ENCODE measurements at regions not wholly inside any gene's neighbourhood (a gene's known extent, or its start where the extent isn't known, plus 50 kb on each side); places are given as distances from the start of the nearest gene placed in this dataset.

DNA sequence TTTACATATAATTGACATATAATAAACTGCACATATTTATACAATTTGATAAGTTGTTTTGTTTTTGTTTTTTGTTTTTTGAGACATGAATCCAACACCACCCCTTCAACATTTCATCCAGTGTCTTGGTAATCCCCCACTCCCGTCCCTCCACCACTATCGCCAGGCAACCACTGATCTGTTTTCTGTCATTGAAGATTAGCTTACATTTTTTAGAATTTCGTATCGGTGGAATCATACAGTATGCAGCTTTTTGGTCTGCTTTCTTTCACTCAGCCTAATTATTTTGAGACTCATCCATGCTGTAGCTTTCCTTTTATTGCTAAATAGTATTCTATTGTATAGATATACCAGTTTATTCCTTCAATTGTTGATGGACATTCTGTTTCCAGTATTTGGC, 94.1 kb upstream of the FRY start:
- TF ChIP-seq, protein P1, sequence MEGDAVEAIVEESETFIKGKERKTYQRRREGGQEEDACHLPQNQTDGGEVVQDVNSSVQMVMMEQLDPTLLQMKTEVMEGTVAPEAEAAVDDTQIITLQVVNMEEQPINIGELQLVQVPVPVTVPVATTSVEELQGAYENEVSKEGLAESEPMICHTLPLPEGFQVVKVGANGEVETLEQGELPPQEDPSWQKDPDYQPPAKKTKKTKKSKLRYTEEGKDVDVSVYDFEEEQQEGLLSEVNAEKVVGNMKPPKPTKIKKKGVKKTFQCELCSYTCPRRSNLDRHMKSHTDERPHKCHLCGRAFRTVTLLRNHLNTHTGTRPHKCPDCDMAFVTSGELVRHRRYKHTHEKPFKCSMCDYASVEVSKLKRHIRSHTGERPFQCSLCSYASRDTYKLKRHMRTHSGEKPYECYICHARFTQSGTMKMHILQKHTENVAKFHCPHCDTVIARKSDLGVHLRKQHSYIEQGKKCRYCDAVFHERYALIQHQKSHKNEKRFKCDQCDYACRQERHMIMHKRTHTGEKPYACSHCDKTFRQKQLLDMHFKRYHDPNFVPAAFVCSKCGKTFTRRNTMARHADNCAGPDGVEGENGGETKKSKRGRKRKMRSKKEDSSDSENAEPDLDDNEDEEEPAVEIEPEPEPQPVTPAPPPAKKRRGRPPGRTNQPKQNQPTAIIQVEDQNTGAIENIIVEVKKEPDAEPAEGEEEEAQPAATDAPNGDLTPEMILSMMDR (IDR thresholded peaks at IDR 0.05; ENCODE audit: low read depth, low read length): no peak
- Histone ChIP-seq H3K27me3 (no peaks in the 10 kb centered on the region), H3K27ac (no peak overlapping the region), H3K4me1 (ENCODE audit: low read depth) (no peaks in the 10 kb centered on the region), H3K36me3 (no peaks in the 10 kb centered on the region), H3K9me3 (ENCODE audit: low read depth) (no peaks in the 10 kb centered on the region), H3K4me3 (no peak overlapping the region)
- no peak for DNase-seq (ENCODE audit: low read depth in 1 of 2, low spot score in 1 of 2)

- no peak overlapping the region for H3K4me3 ChIP-seq
- H3K36me3 ChIP-seq: no peaks in the 10 kb centered on the region
- TF ChIP-seq, protein P1 (IDR thresholded peaks at IDR 0.05; ENCODE audit: low read depth, low read length): no peak
- no peak overlapping the region for H3K27ac ChIP-seq
- no peak for DNase-seq (ENCODE audit: low read depth in 1 of 2, low spot score in 1 of 2)
- H3K27me3 ChIP-seq: no peaks in the 10 kb centered on the region
- no peaks in the 10 kb centered on the region for H3K4me1 ChIP-seq (ENCODE audit: low read depth)
- H3K9me3 ChIP-seq (ENCODE audit: low read depth): no peaks in the 10 kb centered on the region
Measured at GRCh38 chr13:31940076-31940475, 91.5 kb upstream of the FRY start.

GRCh38 chr13:31943591-31943990, 88.0 kb upstream of the FRY start:
- no peak overlapping the region for H3K4me3 ChIP-seq
- peaks cover 5% of the 10 kb centered on the region for H3K4me1 ChIP-seq (ENCODE audit: low read depth)
- H3K36me3 ChIP-seq: no peaks in the 10 kb centered on the region
- TF ChIP-seq, protein P1 (IDR thresholded peaks at IDR 0.05; ENCODE audit: low read depth, low read length): no peak
- DNase-seq (ENCODE audit: low read depth in 1 of 2, low spot score in 1 of 2): no peak
- H3K27me3 ChIP-seq: no peaks in the 10 kb centered on the region
- no peaks in the 10 kb centered on the region for H3K9me3 ChIP-seq (ENCODE audit: low read depth)
- no peak overlapping the region for H3K27ac ChIP-seq

DNA sequence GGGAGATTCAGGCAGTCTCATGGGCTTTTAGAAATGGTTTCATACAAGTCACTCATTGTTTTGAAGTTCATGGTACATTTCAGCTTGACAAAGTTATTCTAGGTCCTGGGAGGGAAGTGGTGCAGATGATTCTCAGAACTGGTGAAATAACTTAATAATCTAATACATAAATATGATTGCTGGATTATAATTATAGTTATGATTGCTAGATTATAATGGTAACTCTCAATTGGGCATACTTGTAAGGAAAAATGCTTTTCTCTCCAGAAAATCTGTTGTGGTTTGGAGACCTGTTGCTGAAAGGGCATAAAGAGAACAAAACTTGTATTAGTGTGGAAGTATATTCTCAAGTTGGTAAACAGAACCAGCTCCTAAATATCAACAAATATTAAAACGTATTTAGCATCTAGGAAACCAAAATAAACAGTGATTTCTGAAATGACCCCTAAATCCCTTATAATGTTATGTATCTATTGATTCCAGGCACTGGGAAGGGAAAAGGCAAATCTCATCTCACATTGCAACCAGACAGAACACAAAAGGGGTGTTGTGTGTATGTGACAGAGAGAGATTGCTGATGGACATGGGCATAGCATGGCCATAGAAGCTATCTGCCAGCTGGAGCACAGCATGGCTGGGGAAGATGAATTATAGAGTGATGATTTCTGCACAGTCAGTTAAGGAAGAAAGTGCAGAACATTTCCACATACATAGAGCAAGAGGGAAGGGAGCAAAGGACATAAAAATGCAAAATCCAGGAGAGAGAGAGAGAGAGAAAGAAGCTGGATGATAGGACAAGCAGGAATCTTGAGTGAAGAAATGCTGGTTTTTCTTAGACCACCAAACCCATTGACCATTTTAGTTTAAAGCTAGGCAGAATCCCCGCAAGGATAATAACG, 87.1 kb upstream of the FRY start:
- Histone ChIP-seq H3K4me1 (ENCODE audit: low read depth) (peaks cover 5% of the 10 kb centered on the region), H3K9me3 (ENCODE audit: low read depth) (no peaks in the 10 kb centered on the region), H3K27me3 (no peaks in the 10 kb centered on the region), H3K4me3 (no peak overlapping the region), H3K36me3 (no peaks in the 10 kb centered on the region), H3K27ac (no peak overlapping the region)
- DNase-seq (ENCODE audit: low read depth in 1 of 2, low spot score in 1 of 2): no peak
- TF ChIP-seq, protein P1 (IDR thresholded peaks at IDR 0.05; ENCODE audit: low read depth, low read length): no peak

- H3K27me3 ChIP-seq: no peaks in the 10 kb centered on the region
- H3K36me3 ChIP-seq: no peaks in the 10 kb centered on the region
- peak; percentile 46 to 79 for DNase-seq (ENCODE audit: low read depth in 1 of 2, low spot score in 1 of 2)
- no peaks in the 10 kb centered on the region for H3K9me3 ChIP-seq (ENCODE audit: low read depth)
- no peak overlapping the region for H3K4me3 ChIP-seq
- TF ChIP-seq, protein P1 (IDR thresholded peaks at IDR 0.05; ENCODE audit: low read depth, low read length): no peak
- no peak overlapping the region for H3K27ac ChIP-seq
- H3K4me1 ChIP-seq (ENCODE audit: low read depth): peaks cover 5% of the 10 kb centered on the region
Measured at GRCh38 chr13:31945202-31945961, 86.2 kb upstream of the FRY start.
